ENCODE measurements at regions not wholly inside any gene's neighbourhood (a gene's known extent, or its start where the extent isn't known, plus 50 kb on each side); places are given as distances from the start of the nearest gene placed in this dataset.

DNA sequence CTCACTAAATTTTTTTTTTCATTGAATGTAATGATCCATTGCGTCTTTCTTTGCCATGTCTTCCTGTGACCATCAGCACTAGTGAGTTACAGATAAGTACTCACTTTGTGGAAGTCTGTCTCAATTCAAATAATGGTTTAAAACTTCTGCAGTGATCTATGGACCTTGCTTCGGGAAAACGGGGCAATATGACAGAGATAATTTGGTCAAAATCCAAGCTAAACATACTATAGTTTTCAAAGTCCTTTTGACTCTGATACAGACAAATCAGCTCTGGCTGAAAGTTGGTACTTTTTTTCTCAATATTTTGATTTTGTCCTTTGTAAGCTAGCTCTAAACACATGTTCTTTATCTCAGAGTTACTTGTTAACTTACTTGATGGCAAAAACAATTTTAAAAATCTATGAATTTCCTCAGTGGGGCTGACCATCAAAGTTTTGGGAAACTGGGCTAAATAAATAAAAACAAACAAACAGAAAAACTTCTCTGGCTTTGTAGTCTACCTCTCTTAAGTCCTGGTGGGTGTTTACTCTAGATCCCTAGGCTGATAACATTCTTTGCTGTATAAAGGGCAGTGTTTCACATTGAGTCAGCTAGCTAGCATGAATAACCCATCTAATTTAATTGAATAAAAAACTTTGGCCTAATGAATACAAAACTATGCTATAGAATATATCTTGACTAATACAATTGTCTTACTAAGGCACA is 327.6 kb downstream of the RDH14 start:
- TF ChIP-seq, protein P1, sequence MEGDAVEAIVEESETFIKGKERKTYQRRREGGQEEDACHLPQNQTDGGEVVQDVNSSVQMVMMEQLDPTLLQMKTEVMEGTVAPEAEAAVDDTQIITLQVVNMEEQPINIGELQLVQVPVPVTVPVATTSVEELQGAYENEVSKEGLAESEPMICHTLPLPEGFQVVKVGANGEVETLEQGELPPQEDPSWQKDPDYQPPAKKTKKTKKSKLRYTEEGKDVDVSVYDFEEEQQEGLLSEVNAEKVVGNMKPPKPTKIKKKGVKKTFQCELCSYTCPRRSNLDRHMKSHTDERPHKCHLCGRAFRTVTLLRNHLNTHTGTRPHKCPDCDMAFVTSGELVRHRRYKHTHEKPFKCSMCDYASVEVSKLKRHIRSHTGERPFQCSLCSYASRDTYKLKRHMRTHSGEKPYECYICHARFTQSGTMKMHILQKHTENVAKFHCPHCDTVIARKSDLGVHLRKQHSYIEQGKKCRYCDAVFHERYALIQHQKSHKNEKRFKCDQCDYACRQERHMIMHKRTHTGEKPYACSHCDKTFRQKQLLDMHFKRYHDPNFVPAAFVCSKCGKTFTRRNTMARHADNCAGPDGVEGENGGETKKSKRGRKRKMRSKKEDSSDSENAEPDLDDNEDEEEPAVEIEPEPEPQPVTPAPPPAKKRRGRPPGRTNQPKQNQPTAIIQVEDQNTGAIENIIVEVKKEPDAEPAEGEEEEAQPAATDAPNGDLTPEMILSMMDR (IDR thresholded peaks at IDR 0.05; ENCODE audit: insufficient read depth, low read length, poor library complexity, severe bottlenecking), result no peak
- peak; percentile 12 for DNase-seq (ENCODE audit: low read depth)
- no peak overlapping the region for H3K4me3 ChIP-seq (ENCODE audit: low read depth, low read length)
- no peaks in the 10 kb centered on the region for H3K27me3 ChIP-seq (ENCODE audit: control insufficient read depth, insufficient read depth, low read length)
- no peaks in the 10 kb centered on the region for H3K36me3 ChIP-seq (ENCODE audit: control insufficient read depth, insufficient read depth, low read length)

DNA sequence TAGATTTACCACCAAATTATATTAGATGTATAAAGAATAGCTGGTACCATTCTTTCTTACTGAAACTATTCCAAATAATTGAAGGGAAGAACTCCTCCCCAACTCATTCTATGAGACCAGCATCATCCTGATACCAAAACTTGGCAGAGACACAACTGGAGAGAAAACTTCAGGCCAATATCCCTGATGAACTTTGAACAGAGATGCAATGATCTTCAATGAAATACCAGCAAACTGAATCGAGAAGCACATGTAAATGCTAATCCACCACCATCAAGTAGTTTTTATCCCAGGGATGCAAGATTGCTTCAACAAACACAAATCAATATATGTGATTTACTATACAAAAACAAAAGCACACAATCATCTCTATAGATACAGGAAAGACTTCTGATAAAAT is 329.8 kb downstream of the RDH14 start:
- no peak for DNase-seq (ENCODE audit: low read depth)
- TF ChIP-seq, protein P1 (IDR thresholded peaks at IDR 0.05; ENCODE audit: insufficient read depth, low read length, poor library complexity, severe bottlenecking), result no peak
- Histone ChIP-seq H3K27me3 (ENCODE audit: control insufficient read depth, insufficient read depth, low read length) (no peaks in the 10 kb centered on the region), H3K4me3 (ENCODE audit: low read depth, low read length) (no peak overlapping the region), H3K36me3 (ENCODE audit: control insufficient read depth, insufficient read depth, low read length) (no peaks in the 10 kb centered on the region)

DNA sequence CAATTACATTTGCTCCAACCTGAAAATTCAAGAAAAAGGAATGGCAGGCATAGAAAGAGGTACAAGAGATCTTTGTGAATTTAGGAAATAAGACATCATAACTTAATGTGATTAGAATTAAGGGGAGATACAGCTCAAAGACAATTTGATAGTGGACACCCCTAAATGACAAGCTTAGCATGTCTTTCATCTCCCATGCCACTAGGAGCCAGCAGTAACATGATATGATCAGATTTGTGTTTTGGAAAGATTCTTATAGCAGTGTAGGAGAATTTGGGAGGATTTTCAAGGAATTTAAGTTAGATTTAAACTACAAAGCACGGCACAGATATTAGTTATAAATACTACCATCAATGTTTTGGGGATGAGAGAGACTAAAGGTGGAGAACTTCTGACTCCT is 340.8 kb downstream of the RDH14 start:
- TF ChIP-seq, protein P1 (IDR thresholded peaks at IDR 0.05; ENCODE audit: insufficient read depth, low read length, poor library complexity, severe bottlenecking), result no peak
- no peaks in the 10 kb centered on the region for H3K27me3 ChIP-seq (ENCODE audit: control insufficient read depth, insufficient read depth, low read length)
- no peak overlapping the region for H3K4me3 ChIP-seq (ENCODE audit: low read depth, low read length)
- no peaks in the 10 kb centered on the region for H3K36me3 ChIP-seq (ENCODE audit: control insufficient read depth, insufficient read depth, low read length)
- no peak for DNase-seq (ENCODE audit: low read depth)

DNA sequence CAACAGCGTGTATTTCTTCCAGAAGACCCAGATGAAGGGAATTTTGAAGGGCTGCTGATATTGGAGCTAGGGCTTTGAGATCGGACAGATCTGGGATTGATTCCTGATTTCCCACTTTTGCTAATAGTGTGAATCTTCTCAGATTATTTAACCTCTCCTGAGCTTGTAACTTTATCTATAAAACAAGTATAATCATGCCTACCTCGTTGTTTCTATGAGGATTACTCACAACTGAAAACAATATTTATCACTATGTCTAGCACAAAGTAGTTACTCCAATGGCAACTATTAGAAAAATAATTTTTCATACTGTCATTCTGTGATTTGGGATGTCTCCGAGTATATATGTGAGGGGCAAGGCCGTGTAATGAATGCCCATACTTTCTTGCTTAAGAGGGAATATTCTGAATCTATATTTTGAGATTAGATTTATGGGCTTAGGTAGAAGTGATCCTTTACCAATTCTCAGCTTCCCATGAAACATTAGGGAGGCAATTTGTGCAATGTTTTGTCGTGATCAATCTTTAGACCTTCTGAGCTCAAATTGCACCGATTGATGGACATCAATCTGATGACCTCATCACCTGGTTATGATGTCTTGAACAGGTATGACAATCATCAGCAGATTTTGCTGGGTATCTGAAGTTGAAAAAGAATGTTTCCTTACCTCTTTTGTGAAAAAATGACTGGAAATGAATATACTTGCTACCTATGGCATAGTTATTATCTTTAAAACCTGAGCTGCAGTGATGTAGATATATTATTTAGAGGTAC is 339.9 kb downstream of the KCNS3 start:
- DNase-seq (ENCODE audit: low read depth), result no peak
- no peaks in the 10 kb centered on the region for H3K27me3 ChIP-seq (ENCODE audit: control insufficient read depth, insufficient read depth, low read length)
- no peak overlapping the region for H3K4me3 ChIP-seq (ENCODE audit: low read depth, low read length)
- TF ChIP-seq, protein P1 (IDR thresholded peaks at IDR 0.05; ENCODE audit: insufficient read depth, low read length, poor library complexity, severe bottlenecking), result no peak
- H3K36me3 ChIP-seq (ENCODE audit: control insufficient read depth, insufficient read depth, low read length), result no peaks in the 10 kb centered on the region

DNA sequence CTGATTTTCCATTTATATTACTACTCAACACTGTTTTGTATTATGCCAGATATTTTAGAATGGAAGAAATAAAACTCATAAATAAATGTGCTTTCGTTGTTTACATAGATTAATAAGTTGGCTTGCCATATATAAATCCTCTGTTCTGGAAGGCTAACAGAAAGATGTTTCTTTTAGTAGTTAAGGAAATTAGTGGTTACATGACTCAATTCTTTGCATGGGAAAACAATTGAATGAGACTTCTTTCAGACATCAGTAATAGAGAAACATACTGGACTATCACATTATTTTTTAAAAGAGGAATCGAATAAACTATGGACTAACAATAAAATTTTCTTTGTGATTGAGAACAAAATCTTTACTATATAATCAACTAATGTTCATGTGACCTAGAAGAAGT is 336.5 kb downstream of the KCNS3 start:
- H3K4me3 ChIP-seq (ENCODE audit: low read depth, low read length), result no peak overlapping the region
- H3K36me3 ChIP-seq (ENCODE audit: control insufficient read depth, insufficient read depth, low read length), result no peaks in the 10 kb centered on the region
- TF ChIP-seq, protein P1 (IDR thresholded peaks at IDR 0.05; ENCODE audit: insufficient read depth, low read length, poor library complexity, severe bottlenecking), result no peak
- no peaks in the 10 kb centered on the region for H3K27me3 ChIP-seq (ENCODE audit: control insufficient read depth, insufficient read depth, low read length)
- DNase-seq (ENCODE audit: low read depth), result peak; percentile 12
